Body of pancreas (tissue), 4 donors: ENCODE measurements at regions not wholly inside any gene's neighbourhood (a gene's known extent, or its start where the extent isn't known, plus 50 kb on each side); places are given as distances from the start of the nearest gene placed in this dataset.

Source experiments
- POLR2A ChIP-seq, 3 donors: fragments of 450-650 bp; IDR thresholded peaks; one replicate each; pipeline ENCODE4 v1.6.1; 2016; ENCODE audit warnings: antibody characterized with exemption in 3 of 3, mild to moderate bottlenecking in 2 of 3
- TF ChIP-seq, protein P1 (sequence below), 7 experiments: fragments of 450-650 bp in 4 of 7; fragments of 200-600 bp in 3 of 7; sonication (generic) in 3 of 7; IDR thresholded peaks; one replicate each; pipeline ENCODE4 v1.5.1; 2016 to 2019; ENCODE audit warnings: antibody characterized with exemption in 7 of 7

DNA sequence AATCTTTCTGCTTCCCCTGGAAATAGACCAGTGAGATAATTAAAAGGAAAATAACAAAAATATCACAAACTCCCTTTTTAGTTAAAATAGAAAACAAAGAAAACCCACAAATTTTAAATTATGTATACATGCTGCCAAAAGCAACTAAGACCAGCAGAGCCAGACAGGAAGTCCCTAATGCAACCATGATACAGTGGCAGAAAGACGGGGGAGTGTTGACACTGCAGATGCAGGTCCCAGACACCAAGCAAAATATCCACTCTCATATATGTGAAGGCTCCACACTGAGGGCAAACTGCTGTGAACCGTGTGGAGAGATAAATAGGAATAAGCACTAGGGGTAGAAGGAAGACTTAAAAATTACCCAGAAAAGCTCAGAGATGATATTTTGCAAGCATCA lies 401.0 kb downstream of the BTG1 start:
- TF ChIP-seq, protein P1, sequence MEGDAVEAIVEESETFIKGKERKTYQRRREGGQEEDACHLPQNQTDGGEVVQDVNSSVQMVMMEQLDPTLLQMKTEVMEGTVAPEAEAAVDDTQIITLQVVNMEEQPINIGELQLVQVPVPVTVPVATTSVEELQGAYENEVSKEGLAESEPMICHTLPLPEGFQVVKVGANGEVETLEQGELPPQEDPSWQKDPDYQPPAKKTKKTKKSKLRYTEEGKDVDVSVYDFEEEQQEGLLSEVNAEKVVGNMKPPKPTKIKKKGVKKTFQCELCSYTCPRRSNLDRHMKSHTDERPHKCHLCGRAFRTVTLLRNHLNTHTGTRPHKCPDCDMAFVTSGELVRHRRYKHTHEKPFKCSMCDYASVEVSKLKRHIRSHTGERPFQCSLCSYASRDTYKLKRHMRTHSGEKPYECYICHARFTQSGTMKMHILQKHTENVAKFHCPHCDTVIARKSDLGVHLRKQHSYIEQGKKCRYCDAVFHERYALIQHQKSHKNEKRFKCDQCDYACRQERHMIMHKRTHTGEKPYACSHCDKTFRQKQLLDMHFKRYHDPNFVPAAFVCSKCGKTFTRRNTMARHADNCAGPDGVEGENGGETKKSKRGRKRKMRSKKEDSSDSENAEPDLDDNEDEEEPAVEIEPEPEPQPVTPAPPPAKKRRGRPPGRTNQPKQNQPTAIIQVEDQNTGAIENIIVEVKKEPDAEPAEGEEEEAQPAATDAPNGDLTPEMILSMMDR (IDR thresholded peaks at IDR 0.05): no peak
- TF ChIP-seq POLR2A (IDR thresholded peaks at IDR 0.05): no peak
